K562 (cell line): ENCODE measurements at regions not wholly inside any gene's neighbourhood (a gene's known extent, or its start where the extent isn't known, plus 50 kb on each side); places are given as distances from the start of the nearest gene placed in this dataset.

ENCODE experiments used
- CGGBP1 ChIP-seq: fragments of 250-450 bp; sonication (Bioruptor Pico); IDR thresholded peaks from 2 replicates; pipeline ENCODE4 v1.9.0; 2021; ENCODE audit warnings: mild to moderate bottlenecking
- KLF10 ChIP-seq: fragments of 250-450 bp; sonication (Bioruptor Pico); IDR thresholded peaks from 2 replicates; pipeline ENCODE4 v1.6.1; 2021; ENCODE audit warnings: matching md5 sums
- PHF21A ChIP-seq: fragments of 450-650 bp; IDR thresholded peaks from 2 replicates; pipeline ENCODE4 v1.6.1; 2017; ENCODE audit warnings: low read depth, borderline replicate concordance
- TBL1XR1 ChIP-seq, 2 experiments: IDR thresholded peaks; 2 replicates each; pipeline ENCODE4 v1.6.1; 2012; ENCODE audit warnings: improper control_type of control experiment in 2 of 2, low read length in 2 of 2, mild to moderate bottlenecking in 1 of 2
- ZNF280B ChIP-seq: fragments of 250-450 bp; sonication (Bioruptor Pico); IDR thresholded peaks from 2 replicates; pipeline ENCODE4 v1.5.1; 2021; ENCODE audit warnings: mild to moderate bottlenecking
- TF ChIP-seq, protein P1 (sequence below): fragments of 250-450 bp; sonication (Bioruptor Pico); IDR thresholded peaks from 2 replicates; pipeline ENCODE4 v1.5.0; 2021; ENCODE audit warnings: mild to moderate bottlenecking, moderate library complexity
- TF ChIP-seq, protein P2 (sequence below), 2 experiments: fragments of 450-650 bp; formaldehyde crosslinking in 1 of 2; IDR thresholded peaks; 2 replicates each; pipeline versions ENCODE4 v1.4.0 to v1.6.1; 2014 to 2020; ENCODE audit warnings: mild to moderate bottlenecking in 2 of 2, borderline replicate concordance in 1 of 2, low read depth in 1 of 2

DNA sequence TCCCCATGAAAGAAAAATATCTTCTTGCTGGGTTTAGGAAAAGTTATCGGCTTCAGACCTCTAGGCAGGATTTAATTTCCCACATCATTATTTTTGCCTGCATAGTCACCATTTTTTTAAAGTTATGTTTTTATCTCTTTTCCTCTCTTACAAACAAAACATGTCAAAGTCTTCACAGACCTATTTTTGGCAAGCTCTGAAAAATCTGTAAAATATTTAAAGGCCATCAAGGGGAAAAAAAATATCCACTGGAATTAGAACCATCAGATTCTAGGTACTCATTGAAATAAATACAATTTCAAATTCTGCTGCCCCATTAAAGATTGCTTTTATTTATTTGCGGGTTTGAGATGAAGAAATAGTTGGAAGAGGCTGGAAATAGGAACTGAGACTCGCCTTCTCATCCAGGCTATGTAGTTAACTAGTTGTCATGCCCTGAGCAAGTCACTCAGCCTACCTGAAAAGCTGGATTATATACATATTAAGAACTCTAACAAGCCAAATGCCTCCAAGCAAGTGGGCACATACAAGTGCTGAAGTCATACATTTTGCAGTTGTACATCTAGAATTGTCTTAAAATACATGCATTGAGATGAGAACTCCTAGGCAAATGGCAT lies 101.7 kb upstream of the SASH1 start (continued):
- TF ChIP-seq, protein P1, sequence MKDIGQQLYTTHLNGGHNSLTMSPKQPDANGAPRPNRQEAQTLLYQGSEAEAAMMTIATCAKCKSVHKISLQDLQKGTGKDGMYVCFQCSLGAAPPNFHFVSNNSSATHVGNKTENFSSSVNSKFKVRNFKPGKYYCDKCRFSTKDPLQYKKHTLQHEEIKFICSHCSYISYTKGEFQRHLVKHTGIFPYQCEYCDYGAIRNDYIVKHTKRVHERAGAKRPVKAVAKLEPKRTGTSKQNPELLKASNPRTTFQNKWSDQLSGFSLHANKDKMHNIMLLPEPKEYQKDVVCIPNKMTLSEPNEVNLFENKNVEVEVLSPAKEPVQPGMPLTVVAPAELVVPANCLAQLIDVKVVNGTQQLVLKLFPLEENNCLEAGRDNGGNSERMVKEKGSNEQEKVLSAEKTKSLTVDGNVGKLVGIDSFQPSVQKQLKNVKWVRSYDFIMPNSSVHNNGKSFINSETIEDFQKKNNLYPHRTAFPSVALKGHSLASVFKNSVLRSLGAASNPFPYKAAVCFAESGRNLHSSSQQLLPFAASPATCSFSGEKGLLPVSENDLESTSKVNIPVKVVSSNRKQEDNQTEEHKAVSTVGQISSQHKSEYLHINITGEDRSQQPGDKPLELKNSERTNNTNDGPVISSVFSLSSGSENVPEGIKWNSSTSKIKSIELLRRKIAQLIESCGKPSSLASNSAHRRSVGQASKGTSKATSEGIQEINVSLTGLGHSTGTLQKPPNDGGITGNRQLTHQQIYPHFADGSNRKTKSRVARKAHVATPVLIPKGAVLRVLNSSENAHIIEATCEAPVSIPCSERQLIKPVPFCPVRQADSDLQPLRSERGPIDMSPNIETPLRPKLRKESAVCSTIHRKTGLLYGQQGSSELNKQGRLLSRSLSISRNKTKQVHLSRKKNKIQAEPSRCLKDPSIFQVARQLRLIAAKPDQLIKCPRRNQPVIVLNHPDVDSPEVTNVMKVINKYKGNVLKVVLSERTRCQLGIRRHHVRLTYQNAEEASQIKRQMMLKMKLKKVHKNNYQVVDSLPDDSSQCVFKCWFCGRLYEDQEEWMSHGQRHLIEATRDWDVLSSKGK (CRISPR knock-in tag), result no peak
- TF ChIP-seq KLF10 (CRISPR knock-in tag) (no peak), ZNF280B (CRISPR knock-in tag) (no peak), CGGBP1 (CRISPR knock-in tag) (no peak), PHF21A (no peak), TBL1XR1 (IDR thresholded peaks at IDR 0.05; ENCODE audit: low read length in 2 of 2) (no peak)
- TF ChIP-seq, protein P2, sequence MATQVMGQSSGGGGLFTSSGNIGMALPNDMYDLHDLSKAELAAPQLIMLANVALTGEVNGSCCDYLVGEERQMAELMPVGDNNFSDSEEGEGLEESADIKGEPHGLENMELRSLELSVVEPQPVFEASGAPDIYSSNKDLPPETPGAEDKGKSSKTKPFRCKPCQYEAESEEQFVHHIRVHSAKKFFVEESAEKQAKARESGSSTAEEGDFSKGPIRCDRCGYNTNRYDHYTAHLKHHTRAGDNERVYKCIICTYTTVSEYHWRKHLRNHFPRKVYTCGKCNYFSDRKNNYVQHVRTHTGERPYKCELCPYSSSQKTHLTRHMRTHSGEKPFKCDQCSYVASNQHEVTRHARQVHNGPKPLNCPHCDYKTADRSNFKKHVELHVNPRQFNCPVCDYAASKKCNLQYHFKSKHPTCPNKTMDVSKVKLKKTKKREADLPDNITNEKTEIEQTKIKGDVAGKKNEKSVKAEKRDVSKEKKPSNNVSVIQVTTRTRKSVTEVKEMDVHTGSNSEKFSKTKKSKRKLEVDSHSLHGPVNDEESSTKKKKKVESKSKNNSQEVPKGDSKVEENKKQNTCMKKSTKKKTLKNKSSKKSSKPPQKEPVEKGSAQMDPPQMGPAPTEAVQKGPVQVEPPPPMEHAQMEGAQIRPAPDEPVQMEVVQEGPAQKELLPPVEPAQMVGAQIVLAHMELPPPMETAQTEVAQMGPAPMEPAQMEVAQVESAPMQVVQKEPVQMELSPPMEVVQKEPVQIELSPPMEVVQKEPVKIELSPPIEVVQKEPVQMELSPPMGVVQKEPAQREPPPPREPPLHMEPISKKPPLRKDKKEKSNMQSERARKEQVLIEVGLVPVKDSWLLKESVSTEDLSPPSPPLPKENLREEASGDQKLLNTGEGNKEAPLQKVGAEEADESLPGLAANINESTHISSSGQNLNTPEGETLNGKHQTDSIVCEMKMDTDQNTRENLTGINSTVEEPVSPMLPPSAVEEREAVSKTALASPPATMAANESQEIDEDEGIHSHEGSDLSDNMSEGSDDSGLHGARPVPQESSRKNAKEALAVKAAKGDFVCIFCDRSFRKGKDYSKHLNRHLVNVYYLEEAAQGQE (IDR thresholded peaks at IDR 0.05; ENCODE audit: borderline replicate concordance), result no peak
- TF ChIP-seq, protein P2 (CRISPR knock-in tag; IDR thresholded peaks at IDR 0.05; ENCODE audit: low read depth), result no peak
